ENCODE measurements at regions not wholly inside any gene's neighbourhood (a gene's known extent, or its start where the extent isn't known, plus 50 kb on each side); places are given as distances from the start of the nearest gene placed in this dataset.

- TF ChIP-seq, protein P1, sequence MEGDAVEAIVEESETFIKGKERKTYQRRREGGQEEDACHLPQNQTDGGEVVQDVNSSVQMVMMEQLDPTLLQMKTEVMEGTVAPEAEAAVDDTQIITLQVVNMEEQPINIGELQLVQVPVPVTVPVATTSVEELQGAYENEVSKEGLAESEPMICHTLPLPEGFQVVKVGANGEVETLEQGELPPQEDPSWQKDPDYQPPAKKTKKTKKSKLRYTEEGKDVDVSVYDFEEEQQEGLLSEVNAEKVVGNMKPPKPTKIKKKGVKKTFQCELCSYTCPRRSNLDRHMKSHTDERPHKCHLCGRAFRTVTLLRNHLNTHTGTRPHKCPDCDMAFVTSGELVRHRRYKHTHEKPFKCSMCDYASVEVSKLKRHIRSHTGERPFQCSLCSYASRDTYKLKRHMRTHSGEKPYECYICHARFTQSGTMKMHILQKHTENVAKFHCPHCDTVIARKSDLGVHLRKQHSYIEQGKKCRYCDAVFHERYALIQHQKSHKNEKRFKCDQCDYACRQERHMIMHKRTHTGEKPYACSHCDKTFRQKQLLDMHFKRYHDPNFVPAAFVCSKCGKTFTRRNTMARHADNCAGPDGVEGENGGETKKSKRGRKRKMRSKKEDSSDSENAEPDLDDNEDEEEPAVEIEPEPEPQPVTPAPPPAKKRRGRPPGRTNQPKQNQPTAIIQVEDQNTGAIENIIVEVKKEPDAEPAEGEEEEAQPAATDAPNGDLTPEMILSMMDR (IDR thresholded peaks at IDR 0.05; ENCODE audit: low read depth, low read length): no peak
- no peak overlapping the region for H3K4me3 ChIP-seq (ENCODE audit: low read depth, low read length)
Measured at GRCh38 chr7:93039786-93040185, 78.0 kb downstream of the SAMD9 start.

DNA sequence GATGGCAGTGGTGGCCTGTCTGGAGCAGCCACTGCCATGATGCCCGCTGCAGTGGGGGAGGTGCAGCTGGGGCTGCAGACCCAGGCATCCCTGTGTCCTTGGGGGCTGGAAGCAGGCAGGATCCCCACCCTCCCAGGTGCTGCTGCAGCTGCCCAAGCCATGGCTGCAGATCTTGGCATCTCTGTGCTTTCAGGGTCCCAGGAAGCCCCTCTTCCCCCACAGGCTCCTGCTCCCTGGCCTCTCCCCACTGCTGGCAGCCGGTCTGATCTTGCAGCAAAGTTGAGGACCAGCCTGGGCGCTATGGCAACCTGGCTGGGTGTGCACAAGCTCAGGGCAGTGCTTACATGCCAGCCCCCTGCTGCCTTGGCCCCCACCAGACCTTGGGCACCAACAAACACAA lies 78.5 kb downstream of the SAMD9 start:
- H3K4me3 ChIP-seq (ENCODE audit: low read depth, low read length): no peak overlapping the region
- TF ChIP-seq, protein P1 (IDR thresholded peaks at IDR 0.05; ENCODE audit: low read depth, low read length): no peak

DNA sequence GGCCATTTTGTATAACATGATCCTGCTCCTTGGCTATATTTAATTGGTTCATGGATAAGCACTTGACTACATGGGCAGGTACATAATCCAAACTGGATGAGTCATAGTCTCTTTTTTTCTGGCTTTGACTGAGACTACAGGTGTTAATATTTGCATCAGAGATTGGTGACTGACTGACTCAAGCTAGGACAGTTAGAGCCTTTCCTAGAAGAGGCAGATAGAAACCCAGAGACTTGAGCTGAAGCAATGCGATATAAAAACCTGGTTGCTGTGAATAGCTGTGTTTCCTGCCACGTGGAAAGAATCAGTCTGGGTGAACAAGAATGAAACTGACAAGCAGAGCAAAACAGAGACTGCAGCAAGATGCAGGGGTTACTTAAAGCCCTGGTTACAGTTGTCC lies 81.0 kb downstream of the SAMD9 start:
- H3K4me3 ChIP-seq (ENCODE audit: low read depth, low read length): no peak overlapping the region
- TF ChIP-seq, protein P1 (IDR thresholded peaks at IDR 0.05; ENCODE audit: low read depth, low read length): no peak

DNA sequence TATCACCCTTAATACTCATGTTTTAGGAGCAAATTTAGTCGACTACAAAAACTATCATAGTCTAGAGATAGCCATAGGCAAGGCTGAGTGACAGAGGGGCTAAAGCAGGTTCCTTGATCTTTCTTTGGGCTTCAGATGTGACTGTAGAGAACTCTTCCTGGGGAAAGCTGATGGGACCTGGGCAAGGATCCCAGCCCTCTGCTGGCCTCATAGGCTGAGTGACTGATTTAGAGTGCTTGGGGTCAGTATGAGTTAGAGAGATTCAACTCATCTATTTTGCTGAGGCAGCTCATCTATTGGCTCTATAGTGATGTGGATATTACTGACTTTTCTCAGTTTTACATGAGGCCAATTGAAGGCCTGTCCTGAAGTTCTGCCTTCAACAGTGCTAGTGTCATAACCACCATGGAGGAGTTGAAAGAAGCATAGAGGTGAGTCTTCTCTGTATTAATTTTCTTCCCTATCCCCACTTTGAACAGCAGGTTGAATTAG lies 81.6 kb downstream of the SAMD9 start:
- no peak overlapping the region for H3K4me3 ChIP-seq (ENCODE audit: low read depth, low read length)
- TF ChIP-seq, protein P1 (IDR thresholded peaks at IDR 0.05; ENCODE audit: low read depth, low read length): no peak

GRCh38 chr7:93031795-93032194 lies 86.0 kb downstream of the SAMD9 start:
- TF ChIP-seq, protein P1 (IDR thresholded peaks at IDR 0.05; ENCODE audit: low read depth, low read length): no peak
- H3K4me3 ChIP-seq (ENCODE audit: low read depth, low read length): no peak overlapping the region

DNA sequence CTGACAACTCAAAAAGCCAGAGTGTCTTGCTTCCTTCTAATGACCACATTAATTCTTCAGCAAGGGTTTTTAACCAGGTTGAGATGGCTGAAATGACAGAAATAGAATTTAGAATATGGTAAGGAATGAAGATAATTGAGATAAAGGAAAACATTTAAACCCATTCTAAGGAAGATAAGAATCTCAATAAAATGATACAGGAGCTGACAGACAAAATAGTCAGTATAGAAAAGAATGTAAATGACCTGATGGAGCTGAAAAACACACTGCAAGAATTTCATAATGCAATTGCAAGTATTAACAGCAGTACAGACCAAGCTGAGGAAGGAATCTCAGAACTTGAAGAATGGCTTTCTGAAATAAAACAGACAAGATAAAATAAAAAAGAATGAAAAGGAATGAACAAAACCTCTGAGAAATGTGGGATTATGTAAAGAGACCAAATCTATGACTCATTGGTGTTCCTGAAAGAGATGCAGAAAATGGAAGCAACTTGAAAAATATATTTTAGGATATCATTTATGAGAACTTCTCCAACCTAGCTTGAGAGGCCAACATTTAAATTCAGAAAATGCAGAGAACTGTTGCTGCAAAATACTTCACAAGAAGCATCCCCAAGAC lies 87.1 kb downstream of the SAMD9 start:
- H3K4me3 ChIP-seq (ENCODE audit: low read depth, low read length): no peak overlapping the region
- TF ChIP-seq, protein P1 (IDR thresholded peaks at IDR 0.05; ENCODE audit: low read depth, low read length): no peak

DNA sequence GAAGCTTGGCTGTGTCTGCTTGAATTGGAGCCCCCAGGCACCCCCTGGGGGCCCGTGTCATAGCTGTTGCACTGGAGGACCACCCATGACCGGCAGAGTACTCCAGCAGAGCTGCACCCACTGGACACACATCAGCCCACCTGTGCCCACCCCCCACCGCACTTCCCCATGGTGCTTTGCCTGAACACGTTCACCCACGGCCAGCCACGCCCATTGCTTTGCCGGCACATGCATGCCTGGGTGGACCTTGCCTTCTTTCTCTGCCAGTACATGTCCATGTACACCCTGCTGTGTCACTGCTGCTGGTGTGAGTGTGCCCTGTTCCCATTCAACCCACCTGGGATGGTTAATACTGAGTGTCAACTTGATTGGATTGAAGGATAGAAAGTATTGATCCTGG lies 88.7 kb downstream of the SAMD9 start:
- H3K4me3 ChIP-seq (ENCODE audit: low read depth, low read length): no peak overlapping the region
- TF ChIP-seq, protein P1 (IDR thresholded peaks at IDR 0.05; ENCODE audit: low read depth, low read length): no peak

Data from WI38 (cell line).